GM12875 (cell line): ENCODE measurements at regions not wholly inside any gene's neighbourhood (a gene's known extent, or its start where the extent isn't known, plus 50 kb on each side); places are given as distances from the start of the nearest gene placed in this dataset.
"Not testable (repeated sequence)": the region's sequence is repeated elsewhere in the genome, so short reads cannot be mapped to it uniquely, and the experiment has no call there.

Source experiments
- H3K4me3 ChIP-seq: one replicate; pipeline ENCODE4 v1.5.1; 2011; ENCODE audit warnings: low read depth, low read length, control low read depth
- TF ChIP-seq, protein P1 (sequence below): IDR thresholded peaks from 2 replicates; pipeline ENCODE4 v1.5.1; 2011; ENCODE audit warnings: low read depth, mild to moderate bottlenecking, control low read depth, inconsistent platforms, low read length, moderate library complexity, borderline replicate concordance; ENCODE audit not compliant: insufficient read depth

DNA sequence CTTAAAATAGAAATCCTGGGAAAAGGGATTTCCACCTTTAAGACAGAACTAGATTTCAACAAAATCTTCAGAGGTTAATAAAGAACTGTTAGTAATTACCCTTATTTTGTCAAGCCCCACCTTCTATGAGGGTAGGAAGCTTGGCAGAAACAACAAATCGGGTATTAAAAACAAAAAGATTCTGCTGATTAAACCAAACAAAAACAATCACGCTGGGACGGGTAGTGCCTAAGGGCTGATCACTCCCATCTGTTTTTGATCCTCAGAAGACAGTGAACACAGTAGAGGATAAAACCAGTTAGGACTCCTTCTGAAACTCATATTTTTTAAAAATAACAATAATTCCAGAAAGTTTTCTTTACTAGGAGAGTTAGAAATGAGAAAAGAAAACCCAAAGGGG lies 441.3 kb upstream of the API5 start:
- H3K4me3 ChIP-seq, result no peak overlapping the region
- TF ChIP-seq, protein P1, sequence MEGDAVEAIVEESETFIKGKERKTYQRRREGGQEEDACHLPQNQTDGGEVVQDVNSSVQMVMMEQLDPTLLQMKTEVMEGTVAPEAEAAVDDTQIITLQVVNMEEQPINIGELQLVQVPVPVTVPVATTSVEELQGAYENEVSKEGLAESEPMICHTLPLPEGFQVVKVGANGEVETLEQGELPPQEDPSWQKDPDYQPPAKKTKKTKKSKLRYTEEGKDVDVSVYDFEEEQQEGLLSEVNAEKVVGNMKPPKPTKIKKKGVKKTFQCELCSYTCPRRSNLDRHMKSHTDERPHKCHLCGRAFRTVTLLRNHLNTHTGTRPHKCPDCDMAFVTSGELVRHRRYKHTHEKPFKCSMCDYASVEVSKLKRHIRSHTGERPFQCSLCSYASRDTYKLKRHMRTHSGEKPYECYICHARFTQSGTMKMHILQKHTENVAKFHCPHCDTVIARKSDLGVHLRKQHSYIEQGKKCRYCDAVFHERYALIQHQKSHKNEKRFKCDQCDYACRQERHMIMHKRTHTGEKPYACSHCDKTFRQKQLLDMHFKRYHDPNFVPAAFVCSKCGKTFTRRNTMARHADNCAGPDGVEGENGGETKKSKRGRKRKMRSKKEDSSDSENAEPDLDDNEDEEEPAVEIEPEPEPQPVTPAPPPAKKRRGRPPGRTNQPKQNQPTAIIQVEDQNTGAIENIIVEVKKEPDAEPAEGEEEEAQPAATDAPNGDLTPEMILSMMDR, result no peak

DNA sequence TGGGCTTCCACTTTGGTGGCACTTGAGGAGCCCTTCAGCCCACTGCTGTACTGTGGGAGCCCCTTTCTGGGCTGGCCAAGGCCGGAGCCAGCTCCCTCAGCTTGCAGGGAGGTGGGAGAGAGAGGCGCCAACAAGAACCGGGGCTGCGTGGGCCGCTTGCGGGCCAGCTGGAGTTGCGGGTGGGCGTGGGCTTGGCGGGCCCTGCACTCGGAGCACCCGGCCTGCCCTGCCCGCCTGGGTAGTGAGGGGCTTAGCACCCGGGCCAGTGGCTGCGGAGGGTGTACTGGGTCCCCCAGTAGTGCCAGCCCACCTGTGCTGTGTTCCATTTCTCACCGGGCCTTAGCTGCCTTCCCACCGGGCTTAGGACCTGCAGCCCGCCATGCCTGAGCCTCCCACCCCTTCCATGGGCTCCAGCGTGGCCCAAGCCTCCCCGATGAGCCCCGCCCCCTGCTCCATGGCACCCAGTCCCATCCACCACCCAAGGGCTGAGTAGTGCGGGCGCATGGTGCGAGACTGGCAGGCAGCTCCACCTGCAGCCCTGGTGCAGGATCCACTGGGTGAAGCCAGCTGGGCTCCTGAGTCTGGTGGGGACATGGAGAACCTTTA lies 437.9 kb upstream of the API5 start:
- H3K4me3 ChIP-seq, result not testable (repeated sequence)

DNA sequence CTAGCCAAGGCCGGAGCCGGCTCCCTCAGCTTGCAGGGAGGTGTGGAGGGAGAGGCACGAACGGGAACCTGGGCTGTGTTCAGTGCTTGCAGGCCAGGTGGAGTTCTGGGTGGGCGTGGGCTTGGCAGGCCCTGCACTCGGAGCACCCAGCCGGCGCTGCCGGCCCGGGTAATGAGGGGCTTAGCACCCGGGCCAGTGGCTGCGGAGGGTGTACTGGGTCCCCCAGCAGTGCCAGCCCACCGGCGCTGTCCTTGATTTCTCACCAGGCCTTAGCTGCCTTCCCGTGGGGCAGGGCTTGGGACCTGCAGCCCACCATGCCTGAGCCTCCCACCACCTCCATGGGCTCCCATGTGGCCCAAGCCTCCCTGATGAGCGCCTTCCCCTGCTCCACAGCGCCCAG lies 430.5 kb upstream of the API5 start:
- not testable (repeated sequence) for H3K4me3 ChIP-seq

DNA sequence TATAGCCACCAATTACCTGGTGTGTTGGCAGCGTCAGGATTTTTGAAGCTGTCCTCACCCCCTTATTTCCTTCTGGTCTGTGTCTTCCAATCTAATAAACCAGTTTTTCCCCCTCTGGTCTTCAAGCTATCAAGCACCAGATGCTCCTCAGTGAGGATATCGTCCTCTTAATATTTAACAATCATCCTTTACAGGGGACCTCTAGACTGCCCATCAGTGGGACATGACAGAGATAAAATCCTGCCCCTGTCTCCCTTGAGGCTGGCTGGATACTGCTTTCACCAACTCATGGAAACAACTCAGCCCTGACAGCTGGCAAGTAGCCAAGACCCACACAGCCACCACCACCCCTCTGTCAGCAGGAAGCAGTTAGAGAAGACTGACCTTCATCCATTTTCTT lies 421.0 kb upstream of the API5 start:
- no peak overlapping the region for H3K4me3 ChIP-seq
- TF ChIP-seq, protein P1, result no peak

DNA sequence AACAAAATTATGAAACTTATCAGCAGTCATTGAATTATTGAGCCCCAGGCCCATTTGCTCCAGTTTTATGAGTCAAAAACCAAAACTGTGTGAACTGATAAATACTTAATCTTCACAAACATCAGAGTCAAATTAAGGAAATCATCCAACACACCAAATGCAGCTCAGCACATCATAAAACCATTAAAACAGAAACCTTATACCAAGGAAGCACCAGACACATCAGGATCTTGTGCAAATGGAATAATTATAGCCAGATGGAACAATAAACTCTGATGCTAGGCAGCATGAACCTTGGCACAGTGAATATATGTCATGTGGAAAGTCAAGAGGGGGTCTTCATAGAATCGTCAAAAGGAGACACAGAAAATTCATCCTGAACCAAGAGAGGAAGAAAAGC lies 410.7 kb upstream of the API5 start:
- H3K4me3 ChIP-seq, result no peak overlapping the region
- TF ChIP-seq, protein P1, result no peak

DNA sequence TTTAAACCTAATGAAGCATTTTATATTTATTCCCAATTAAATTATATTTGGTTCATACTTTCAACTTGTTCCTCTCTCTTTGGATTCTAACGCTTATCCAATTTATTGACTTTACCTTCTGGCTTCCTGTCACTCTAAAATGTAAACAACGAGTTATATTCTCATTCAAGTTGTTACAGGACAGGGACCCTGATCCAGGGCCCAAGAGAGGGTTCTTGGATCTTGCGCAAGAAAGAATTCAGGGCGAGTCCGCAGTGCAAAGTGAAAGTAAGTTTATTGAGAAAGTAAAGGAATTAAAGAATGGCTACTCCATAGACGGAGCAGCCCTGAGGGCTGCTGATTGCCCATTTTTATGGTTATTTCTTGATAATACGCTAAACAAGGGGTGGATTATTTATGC lies 405.6 kb upstream of the API5 start:
- H3K4me3 ChIP-seq, result no peak overlapping the region
- TF ChIP-seq, protein P1, result no peak

DNA sequence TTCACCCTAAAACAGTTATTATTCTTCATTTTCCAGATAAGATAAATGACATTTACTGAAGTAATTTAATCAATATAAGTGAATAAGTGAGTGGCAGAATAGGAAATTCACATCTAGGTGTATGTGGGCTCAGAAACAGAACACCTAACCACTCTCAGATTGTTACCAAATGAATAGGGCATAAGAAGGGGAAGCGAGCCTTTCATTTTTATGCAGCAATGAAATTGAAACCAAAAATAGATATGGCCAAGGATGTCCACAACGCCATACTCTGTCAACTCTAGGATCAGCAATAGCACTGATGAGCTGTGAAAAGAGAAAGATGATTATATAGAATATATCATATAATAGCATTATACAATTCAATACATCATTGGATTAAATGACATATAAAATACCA lies 398.1 kb upstream of the API5 start:
- TF ChIP-seq, protein P1, result no peak
- H3K4me3 ChIP-seq, result no peak overlapping the region

DNA sequence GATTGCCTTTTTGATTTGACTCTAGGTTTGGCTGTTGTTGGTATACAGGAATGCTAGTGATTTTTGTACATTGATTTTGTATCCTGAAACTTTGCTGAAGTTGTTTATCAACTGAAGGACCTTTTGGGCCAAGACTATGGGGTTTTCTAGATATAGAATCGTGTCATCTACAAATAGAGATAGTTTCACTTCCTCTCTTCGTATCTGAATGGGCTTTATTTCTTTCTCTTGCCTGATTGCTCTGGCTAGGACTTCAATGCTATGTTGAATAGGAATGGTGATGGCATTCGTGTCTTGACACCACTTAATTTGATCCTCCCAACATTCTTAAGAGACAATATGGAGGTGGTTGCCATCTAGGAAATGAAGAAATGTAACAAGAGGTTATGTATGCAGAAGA lies 388.1 kb upstream of the API5 start:
- TF ChIP-seq, protein P1, result no peak
- no peak overlapping the region for H3K4me3 ChIP-seq

DNA sequence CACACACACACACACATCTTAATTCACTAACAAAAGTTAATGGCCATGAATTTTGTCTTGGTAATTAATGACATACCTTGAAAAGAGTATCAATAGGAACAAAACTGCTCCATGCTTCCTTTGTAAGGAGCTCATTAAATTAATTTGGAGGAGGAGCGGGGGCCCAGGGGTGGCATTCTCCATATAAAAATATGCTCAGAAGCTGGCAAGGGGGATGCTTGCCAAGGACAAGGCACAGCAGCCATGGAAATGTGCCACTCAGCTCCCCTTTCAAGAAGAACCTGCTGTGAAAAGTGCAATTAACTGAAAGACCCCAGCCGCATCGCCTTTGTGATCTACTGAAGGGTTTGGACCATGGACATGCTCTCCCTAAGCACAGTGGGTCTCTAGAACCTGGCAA lies 385.9 kb upstream of the API5 start:
- TF ChIP-seq, protein P1, result no peak
- H3K4me3 ChIP-seq, result no peak overlapping the region
